ENCODE measurements at regions not wholly inside any gene's neighbourhood (a gene's known extent, or its start where the extent isn't known, plus 50 kb on each side); places are given as distances from the start of the nearest gene placed in this dataset.

DNA sequence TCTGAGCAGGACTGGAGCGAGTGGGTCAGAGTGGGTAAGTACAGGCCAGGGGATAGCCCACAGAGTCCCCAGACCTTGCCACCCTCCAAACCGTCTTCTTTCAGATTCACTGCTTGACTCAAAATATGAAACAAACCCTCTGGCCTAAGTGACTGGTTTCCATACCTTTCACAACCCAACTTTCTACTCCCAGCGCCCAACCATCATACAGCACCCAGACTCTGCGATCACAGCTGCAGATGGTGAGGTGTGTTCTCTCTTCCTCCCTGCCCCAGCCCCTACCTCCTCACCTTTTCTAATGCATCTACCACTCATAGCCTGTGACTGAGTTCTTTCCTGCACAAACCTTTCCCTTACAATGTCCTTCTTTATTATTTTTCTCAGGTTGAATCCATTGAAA is 92.0 kb upstream of the CELF2 start:
- DNase-seq (no peak), ATAC-seq (ENCODE audit: low read depth in 2 of 2) (no peak)
- H3K4me1 ChIP-seq (ENCODE audit: control insufficient read depth, insufficient read depth, low read length, poor library complexity, severe bottlenecking), result no peaks in the 10 kb centered on the region
- no peak overlapping the region for H3K4me3 ChIP-seq (ENCODE audit: low read depth, low read length)
- Mint-ChIP-seq H3K9me3 (peaks cover 0 to 3% (median 0%) of the 10 kb centered on the region in 7 donors), H3K36me3 (no peaks in the 10 kb centered on the region), H3K4me3 (no peak overlapping the region), H3K27ac (no peak overlapping the region), H3K27me3 (peaks cover 6% of the 10 kb centered on the region), H3K4me1 (no peaks in the 10 kb centered on the region)
- no peaks in the 10 kb centered on the region for H3K36me3 ChIP-seq (ENCODE audit: control insufficient read depth, insufficient read depth, low read length)
- H3K27ac ChIP-seq (ENCODE audit: insufficient read depth, low read length, poor library complexity, severe bottlenecking), result no peak overlapping the region
- peaks cover 2% of the 10 kb centered on the region for H3K27me3 ChIP-seq (ENCODE audit: control insufficient read depth, insufficient read depth, low read length)
- no peaks in the 10 kb centered on the region for H3K9me3 ChIP-seq (ENCODE audit: control insufficient read depth in 2 of 2, low read length in 2 of 2)

DNA sequence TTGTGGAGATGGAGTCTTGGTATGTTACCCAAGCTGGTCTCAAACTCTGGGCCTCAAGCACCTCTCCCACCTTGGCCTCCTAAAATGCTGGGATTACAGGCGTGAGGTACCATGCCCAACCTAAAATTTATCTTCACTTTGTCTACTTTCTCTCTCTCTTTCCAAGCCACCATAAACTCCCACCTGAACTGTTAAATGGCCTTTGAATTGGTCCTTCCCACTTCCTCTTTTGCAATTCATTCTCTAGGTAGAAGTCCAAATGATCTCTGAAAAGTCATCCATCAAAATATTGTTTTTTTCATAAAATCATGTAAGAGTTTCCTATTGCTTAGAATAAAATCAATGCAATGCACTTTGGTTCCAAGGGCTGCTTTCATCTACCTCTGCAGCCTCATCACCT is 90.1 kb upstream of the CELF2 start:
- Mint-ChIP-seq H3K27me3 (peaks cover 6% of the 10 kb centered on the region), H3K27ac (no peak overlapping the region), H3K9me3 (peaks cover 0 to 1% (median 0%) of the 10 kb centered on the region in 7 donors), H3K36me3 (no peaks in the 10 kb centered on the region), H3K4me3 (no peak overlapping the region), H3K4me1 (no peaks in the 10 kb centered on the region)
- DNase-seq (no peak), ATAC-seq (ENCODE audit: low read depth in 2 of 2) (no peak)
- Histone ChIP-seq H3K27ac (ENCODE audit: insufficient read depth, low read length, poor library complexity, severe bottlenecking) (no peak overlapping the region), H3K36me3 (ENCODE audit: control insufficient read depth, insufficient read depth, low read length) (no peaks in the 10 kb centered on the region), H3K27me3 (ENCODE audit: control insufficient read depth, insufficient read depth, low read length) (peaks cover 2% of the 10 kb centered on the region), H3K9me3 (ENCODE audit: control insufficient read depth in 2 of 2, low read length in 2 of 2) (no peaks in the 10 kb centered on the region), H3K4me1 (ENCODE audit: control insufficient read depth, insufficient read depth, low read length, poor library complexity, severe bottlenecking) (no peaks in the 10 kb centered on the region), H3K4me3 (ENCODE audit: low read depth, low read length) (no peak overlapping the region)

DNA sequence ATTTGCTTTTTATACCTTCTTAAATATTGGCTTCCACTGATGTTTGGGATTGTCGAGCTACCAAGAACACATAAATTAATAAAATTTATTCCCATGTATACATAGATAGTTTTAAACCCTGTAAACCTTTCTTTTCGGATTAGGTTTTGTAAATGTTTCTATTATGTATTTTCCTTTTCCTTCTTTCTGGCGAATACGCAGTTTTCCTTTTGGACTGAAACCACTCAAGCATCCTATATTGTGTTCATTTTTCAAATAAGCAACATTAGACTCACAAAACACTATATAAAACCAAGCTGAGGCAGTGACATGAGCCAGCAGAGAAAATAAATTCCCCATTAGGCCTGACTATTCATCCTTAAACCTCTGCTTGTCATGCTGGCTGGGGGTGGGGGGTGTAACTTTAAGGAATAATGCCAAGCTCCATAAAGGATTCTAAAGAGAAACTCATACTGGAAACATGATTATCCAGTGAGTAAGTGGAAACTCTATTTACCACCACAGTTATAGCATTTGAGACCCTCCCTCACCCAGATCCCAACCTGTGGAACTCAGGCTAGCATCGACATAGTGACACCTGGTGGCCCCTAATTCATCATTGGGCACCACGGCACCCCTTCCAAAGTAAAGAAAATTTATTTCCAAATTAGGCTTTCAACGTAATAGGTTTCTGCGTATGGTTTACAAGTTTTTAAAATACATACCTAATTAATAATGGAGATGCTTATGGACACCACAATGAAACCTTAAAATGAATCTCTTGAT is 86.5 kb upstream of the CELF2 start:
- H3K36me3 Mint-ChIP-seq, result no peaks in the 10 kb centered on the region
- no peaks in the 10 kb centered on the region for H3K4me1 Mint-ChIP-seq
- no peak overlapping the region for H3K27ac Mint-ChIP-seq
- no peak for DNase-seq
- Histone ChIP-seq H3K4me3 (ENCODE audit: low read depth, low read length) (no peak overlapping the region), H3K27me3 (ENCODE audit: control insufficient read depth, insufficient read depth, low read length) (peaks cover 5% of the 10 kb centered on the region), H3K4me1 (ENCODE audit: control insufficient read depth, insufficient read depth, low read length, poor library complexity, severe bottlenecking) (no peaks in the 10 kb centered on the region), H3K9me3 (ENCODE audit: control insufficient read depth in 2 of 2, low read length in 2 of 2) (no peaks in the 10 kb centered on the region), H3K36me3 (ENCODE audit: control insufficient read depth, insufficient read depth, low read length) (no peaks in the 10 kb centered on the region), H3K27ac (ENCODE audit: insufficient read depth, low read length, poor library complexity, severe bottlenecking) (no peak overlapping the region)
- H3K27me3 Mint-ChIP-seq, result peaks cover 6% of the 10 kb centered on the region
- H3K4me3 Mint-ChIP-seq, result no peak overlapping the region
- H3K9me3 Mint-ChIP-seq, result peaks cover 0 to 4% (median 0%) of the 10 kb centered on the region in 7 donors
- ATAC-seq (ENCODE audit: low read depth in 2 of 2), result no peak

DNA sequence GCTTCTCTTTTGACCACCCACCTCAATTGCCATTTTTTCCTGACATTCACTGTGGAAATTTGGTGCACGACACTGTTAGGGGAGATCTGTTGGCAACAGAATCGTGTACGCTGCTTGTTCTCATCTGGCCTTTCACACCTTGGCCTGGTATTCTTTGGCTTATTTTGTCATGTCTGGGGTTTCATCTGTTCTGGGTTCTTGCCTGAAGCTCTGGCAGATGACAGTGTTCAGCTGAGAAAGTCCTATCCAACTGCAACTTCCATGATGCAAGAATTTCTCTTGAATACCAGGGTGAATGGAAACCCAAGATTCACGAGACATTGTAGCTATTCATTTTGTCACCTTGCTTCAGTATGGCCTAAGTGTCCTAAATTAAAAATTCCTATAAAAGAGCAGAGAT is 82.6 kb upstream of the CELF2 start:
- Mint-ChIP-seq H3K9me3 (peaks cover 0 to 3% (median 0%) of the 10 kb centered on the region in 7 donors), H3K27ac (no peak overlapping the region), H3K27me3 (peaks cover 5% of the 10 kb centered on the region), H3K36me3 (no peaks in the 10 kb centered on the region), H3K4me3 (no peak overlapping the region), H3K4me1 (no peaks in the 10 kb centered on the region)
- H3K9me3 ChIP-seq (ENCODE audit: control insufficient read depth in 2 of 2, low read length in 2 of 2), result no peaks in the 10 kb centered on the region
- peaks cover 3% of the 10 kb centered on the region for H3K27me3 ChIP-seq (ENCODE audit: control insufficient read depth, insufficient read depth, low read length)
- ATAC-seq (ENCODE audit: low read depth in 2 of 2) (no peak), DNase-seq (no peak)
- no peaks in the 10 kb centered on the region for H3K36me3 ChIP-seq (ENCODE audit: control insufficient read depth, insufficient read depth, low read length)
- H3K27ac ChIP-seq (ENCODE audit: insufficient read depth, low read length, poor library complexity, severe bottlenecking), result no peak overlapping the region
- H3K4me1 ChIP-seq (ENCODE audit: control insufficient read depth, insufficient read depth, low read length, poor library complexity, severe bottlenecking), result no peaks in the 10 kb centered on the region
- H3K4me3 ChIP-seq (ENCODE audit: low read depth, low read length), result no peak overlapping the region

DNA sequence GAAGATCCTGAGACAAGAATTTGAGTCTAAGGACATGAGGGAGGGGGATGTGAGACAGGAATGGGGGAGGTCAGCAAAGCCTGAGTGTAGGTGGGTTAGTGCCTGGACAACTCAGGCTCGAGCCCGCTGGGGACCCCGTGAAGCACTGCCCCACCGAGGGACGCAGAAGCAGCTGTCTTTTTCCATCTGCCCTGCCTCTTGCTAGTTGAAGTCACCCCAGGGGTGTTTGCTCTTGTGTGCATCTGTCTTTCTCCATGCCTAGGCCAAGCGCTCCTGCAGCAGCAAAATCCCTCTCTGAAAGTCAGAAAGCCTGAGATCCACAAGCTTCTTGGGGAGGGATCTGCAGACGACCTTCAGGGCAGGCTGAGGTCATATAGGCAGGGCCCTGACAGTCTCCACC is 79.0 kb upstream of the CELF2 start:
- no peaks in the 10 kb centered on the region for H3K4me1 Mint-ChIP-seq
- no peak overlapping the region for H3K4me3 Mint-ChIP-seq
- H3K9me3 ChIP-seq (ENCODE audit: control insufficient read depth in 2 of 2, low read length in 2 of 2), result no peaks in the 10 kb centered on the region
- peaks cover 0 to 6% (median 3%) of the 10 kb centered on the region in 7 donors for H3K9me3 Mint-ChIP-seq
- H3K36me3 Mint-ChIP-seq, result no peaks in the 10 kb centered on the region
- H3K27ac Mint-ChIP-seq, result no peak overlapping the region
- DNase-seq (no peak), ATAC-seq (ENCODE audit: low read depth in 2 of 2) (no peak)
- H3K27ac ChIP-seq (ENCODE audit: insufficient read depth, low read length, poor library complexity, severe bottlenecking), result no peak overlapping the region
- H3K4me3 ChIP-seq (ENCODE audit: low read depth, low read length), result no peak overlapping the region
- H3K27me3 ChIP-seq (ENCODE audit: control insufficient read depth, insufficient read depth, low read length), result peaks cover 3% of the 10 kb centered on the region
- peaks cover 12% of the 10 kb centered on the region for H3K27me3 Mint-ChIP-seq
- no peaks in the 10 kb centered on the region for H3K4me1 ChIP-seq (ENCODE audit: control insufficient read depth, insufficient read depth, low read length, poor library complexity, severe bottlenecking)
- H3K36me3 ChIP-seq (ENCODE audit: control insufficient read depth, insufficient read depth, low read length), result no peaks in the 10 kb centered on the region

DNA sequence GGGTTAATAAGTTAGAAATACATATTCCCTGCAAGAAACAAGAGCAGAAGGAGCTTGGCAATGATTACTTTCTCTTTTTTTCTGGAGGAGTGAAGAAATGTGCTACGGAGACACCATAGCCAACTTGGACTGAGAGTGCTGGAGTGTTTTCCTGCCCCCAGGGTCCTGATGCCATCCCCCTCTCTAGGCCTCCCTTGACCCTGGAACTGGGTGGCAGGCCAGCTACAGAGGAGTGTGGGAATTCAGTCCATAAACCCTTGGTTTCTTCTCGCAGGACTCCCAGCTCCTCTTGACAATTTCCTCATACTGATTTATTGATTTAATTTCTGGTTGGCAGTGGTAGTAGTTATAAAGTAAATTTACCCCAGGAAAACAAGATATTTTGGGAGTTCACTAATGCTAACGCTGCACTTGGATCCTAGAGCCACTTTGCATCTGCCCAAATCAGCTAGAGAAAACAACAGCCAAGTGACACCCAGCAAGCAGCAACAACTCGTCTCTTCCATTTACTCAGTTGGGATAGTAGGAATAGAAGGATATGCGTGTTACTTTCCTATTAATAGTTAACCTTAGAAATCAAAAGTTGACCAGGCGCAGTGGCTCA is 76.4 kb upstream of the CELF2 start:
- Histone ChIP-seq H3K27ac (ENCODE audit: insufficient read depth, low read length, poor library complexity, severe bottlenecking) (no peak overlapping the region), H3K27me3 (ENCODE audit: control insufficient read depth, insufficient read depth, low read length) (no peaks in the 10 kb centered on the region), H3K9me3 (ENCODE audit: control insufficient read depth in 2 of 2, low read length in 2 of 2) (no peaks in the 10 kb centered on the region), H3K4me3 (ENCODE audit: low read depth, low read length) (no peak overlapping the region), H3K4me1 (ENCODE audit: control insufficient read depth, insufficient read depth, low read length, poor library complexity, severe bottlenecking) (no peaks in the 10 kb centered on the region), H3K36me3 (ENCODE audit: control insufficient read depth, insufficient read depth, low read length) (no peaks in the 10 kb centered on the region)
- Mint-ChIP-seq H3K4me3 (no peak overlapping the region), H3K4me1 (no peaks in the 10 kb centered on the region), H3K27me3 (peaks cover 19% of the 10 kb centered on the region), H3K9me3 (peaks cover 0 to 6% (median 2%) of the 10 kb centered on the region in 7 donors), H3K36me3 (no peaks in the 10 kb centered on the region), H3K27ac (no peak overlapping the region)
- ATAC-seq (ENCODE audit: low read depth in 2 of 2) (no peak), DNase-seq (no peak)

DNA sequence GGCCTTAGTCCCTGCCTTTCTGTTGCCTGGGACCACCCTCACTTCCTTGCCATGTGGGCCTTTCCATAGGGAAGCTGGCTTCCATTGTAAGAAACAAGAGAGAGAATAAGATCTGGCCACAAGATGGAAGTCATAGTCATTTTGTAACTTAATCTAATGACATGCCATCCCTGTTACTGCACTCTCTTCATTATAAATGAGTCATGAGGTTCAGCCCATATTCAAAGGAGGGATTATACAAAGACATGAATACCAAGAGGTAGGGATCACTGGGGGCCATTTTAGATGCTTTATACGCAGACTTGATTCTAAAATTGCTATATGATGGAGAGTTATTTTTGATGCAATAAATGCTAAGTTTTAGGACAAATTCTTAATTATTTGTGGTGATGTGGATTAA is 75.2 kb upstream of the CELF2 start:
- no peak overlapping the region for H3K4me3 ChIP-seq (ENCODE audit: low read depth, low read length)
- no peaks in the 10 kb centered on the region for H3K4me1 ChIP-seq (ENCODE audit: control insufficient read depth, insufficient read depth, low read length, poor library complexity, severe bottlenecking)
- Mint-ChIP-seq H3K27me3 (peaks cover 21% of the 10 kb centered on the region), H3K27ac (no peak overlapping the region), H3K4me1 (no peaks in the 10 kb centered on the region), H3K9me3 (peaks cover 0 to 6% (median 2%) of the 10 kb centered on the region in 7 donors), H3K36me3 (no peaks in the 10 kb centered on the region), H3K4me3 (no peak overlapping the region)
- H3K27me3 ChIP-seq (ENCODE audit: control insufficient read depth, insufficient read depth, low read length), result no peaks in the 10 kb centered on the region
- DNase-seq, result no peak
- H3K36me3 ChIP-seq (ENCODE audit: control insufficient read depth, insufficient read depth, low read length), result no peaks in the 10 kb centered on the region
- H3K27ac ChIP-seq (ENCODE audit: insufficient read depth, low read length, poor library complexity, severe bottlenecking), result no peak overlapping the region
- no peaks in the 10 kb centered on the region for H3K9me3 ChIP-seq (ENCODE audit: control insufficient read depth in 2 of 2, low read length in 2 of 2)
- ATAC-seq (ENCODE audit: low read depth in 2 of 2), result no peak

DNA sequence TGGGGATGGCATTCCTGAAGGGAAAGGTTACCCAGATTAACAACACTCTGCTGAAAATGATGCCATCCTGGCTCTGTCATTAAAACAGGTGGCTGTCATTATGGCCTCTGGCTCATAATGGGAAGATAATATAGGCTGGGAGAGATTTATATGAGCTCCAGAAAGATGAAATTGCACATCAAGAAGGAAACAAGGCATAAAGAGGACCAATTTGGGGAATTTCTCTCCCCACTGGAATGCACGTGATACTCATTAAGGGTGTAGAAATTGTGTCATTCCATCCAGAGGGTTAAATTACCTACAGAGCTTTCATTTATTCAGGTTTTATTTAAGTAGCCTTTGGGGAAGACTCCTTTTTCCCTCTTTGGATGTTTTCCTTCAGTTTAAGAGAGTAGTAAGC is 71.6 kb upstream of the CELF2 start:
- no peak overlapping the region for H3K27ac ChIP-seq (ENCODE audit: insufficient read depth, low read length, poor library complexity, severe bottlenecking)
- H3K4me1 ChIP-seq (ENCODE audit: control insufficient read depth, insufficient read depth, low read length, poor library complexity, severe bottlenecking), result no peaks in the 10 kb centered on the region
- Mint-ChIP-seq H3K27me3 (peaks cover 30% of the 10 kb centered on the region), H3K27ac (no peak overlapping the region), H3K4me1 (no peaks in the 10 kb centered on the region), H3K9me3 (peaks cover 0 to 6% (median 0%) of the 10 kb centered on the region in 7 donors), H3K4me3 (no peak overlapping the region), H3K36me3 (no peaks in the 10 kb centered on the region)
- no peaks in the 10 kb centered on the region for H3K9me3 ChIP-seq (ENCODE audit: control insufficient read depth in 2 of 2, low read length in 2 of 2)
- H3K4me3 ChIP-seq (ENCODE audit: low read depth, low read length), result no peak overlapping the region
- H3K36me3 ChIP-seq (ENCODE audit: control insufficient read depth, insufficient read depth, low read length), result no peaks in the 10 kb centered on the region
- ATAC-seq (ENCODE audit: low read depth in 2 of 2) (no peak), DNase-seq (no peak)
- peaks cover 2% of the 10 kb centered on the region for H3K27me3 ChIP-seq (ENCODE audit: control insufficient read depth, insufficient read depth, low read length)
